Epithelial cell of prostate (primary cell): ENCODE measurements at regions not wholly inside any gene's neighbourhood (a gene's known extent, or its start where the extent isn't known, plus 50 kb on each side); places are given as distances from the start of the nearest gene placed in this dataset.

Experiments used
- DNase-seq: peaks from one replicate; pipeline ENCODE4 v3.0.0-alpha.2; 2011; ENCODE audit warnings: low read depth, low spot score
- H3K27ac ChIP-seq: fragments of 450-650 bp; 2 replicates; pipeline ENCODE4 v1.5.1; 2017; ENCODE audit warnings: mild to moderate bottlenecking

DNA sequence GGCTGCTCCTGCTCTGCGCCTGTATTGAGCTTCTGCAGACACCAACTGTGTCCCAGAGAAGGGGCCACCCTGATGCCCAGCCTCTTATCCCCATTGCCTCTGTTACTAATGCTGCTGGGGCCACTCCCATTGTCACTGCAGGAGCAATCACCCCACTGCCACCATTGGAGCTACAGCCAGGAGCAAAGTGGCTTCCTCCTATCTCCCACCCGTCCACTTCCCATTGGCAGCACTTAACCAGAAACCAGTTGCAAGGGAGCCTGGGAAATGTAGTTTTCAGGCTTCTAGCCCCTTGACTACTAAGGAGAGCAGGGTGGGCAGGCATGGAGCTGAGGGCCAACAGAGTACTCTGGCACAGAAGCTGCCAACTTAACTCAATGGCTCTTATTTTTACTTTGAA, 55.9 kb upstream of the KLF13 start:
- DNase-seq = no peak
- H3K27ac ChIP-seq = no peak overlapping the region

DNA sequence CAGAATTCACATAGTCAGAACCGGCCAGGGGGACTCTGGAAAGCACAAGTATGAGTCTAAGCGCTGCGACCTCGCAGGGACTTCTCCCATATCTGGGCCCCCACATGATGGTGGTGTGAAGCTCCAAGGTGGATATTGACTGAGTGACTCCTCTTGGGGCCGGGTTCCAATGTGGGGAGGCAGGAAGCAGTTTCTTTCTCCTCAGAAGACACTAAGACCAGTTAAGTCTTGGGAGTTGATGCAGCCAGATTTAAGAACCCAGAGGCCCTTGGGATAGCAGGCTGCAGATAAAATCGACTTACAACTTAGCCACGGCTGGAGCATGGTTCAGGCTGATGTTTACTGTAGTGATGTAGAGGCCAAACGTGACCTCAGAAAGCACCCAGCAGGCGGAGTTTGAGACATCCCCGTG, 55.4 kb upstream of the KLF13 start:
- H3K27ac ChIP-seq = no peak overlapping the region

DNA sequence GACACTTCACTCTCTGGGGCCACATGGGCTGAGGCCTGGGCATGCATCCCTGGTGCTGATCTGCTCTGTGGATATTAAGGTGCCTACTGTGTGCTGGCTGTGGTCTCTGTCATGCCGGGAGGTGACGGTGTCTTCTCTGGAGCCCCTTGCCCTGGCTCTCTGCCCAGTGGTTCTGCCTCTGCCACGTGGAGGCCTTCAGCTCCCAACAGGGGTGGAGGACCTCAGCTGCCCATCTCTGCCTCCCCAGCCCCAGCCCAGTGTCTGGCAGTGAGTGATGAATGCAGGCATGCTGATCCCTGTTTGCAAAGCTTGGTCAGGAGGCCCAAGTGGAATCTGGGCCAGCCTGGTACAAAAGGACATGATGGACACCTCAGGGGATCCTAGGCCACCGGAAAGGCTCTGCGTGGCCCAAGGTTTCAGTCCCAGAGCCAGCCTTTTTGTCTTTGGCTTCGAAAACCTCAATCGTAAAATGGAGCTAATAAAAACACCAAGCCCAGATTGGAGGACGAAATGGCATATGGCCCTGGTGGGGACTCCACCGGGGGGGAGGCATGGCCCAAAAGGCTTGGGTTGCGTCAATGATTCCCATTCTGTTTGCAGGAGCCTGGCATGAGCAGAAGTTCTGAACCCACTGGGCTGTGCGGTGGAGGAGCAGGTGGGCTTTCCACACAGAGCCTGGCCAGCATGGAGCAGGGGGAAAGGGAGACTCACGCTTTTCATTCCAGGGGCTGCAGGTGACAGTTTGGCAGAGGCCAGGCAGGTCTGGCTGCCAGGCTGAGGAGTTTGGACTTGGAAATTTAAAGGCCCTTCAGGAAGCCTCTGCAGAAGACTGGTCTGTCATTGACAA, 54.7 kb upstream of the KLF13 start:
- H3K27ac ChIP-seq = no peak overlapping the region
- DNase-seq = no peak

More for the DNA sequence above, 55.4 kb upstream of the KLF13 start:
- DNase-seq = no peak

DNA sequence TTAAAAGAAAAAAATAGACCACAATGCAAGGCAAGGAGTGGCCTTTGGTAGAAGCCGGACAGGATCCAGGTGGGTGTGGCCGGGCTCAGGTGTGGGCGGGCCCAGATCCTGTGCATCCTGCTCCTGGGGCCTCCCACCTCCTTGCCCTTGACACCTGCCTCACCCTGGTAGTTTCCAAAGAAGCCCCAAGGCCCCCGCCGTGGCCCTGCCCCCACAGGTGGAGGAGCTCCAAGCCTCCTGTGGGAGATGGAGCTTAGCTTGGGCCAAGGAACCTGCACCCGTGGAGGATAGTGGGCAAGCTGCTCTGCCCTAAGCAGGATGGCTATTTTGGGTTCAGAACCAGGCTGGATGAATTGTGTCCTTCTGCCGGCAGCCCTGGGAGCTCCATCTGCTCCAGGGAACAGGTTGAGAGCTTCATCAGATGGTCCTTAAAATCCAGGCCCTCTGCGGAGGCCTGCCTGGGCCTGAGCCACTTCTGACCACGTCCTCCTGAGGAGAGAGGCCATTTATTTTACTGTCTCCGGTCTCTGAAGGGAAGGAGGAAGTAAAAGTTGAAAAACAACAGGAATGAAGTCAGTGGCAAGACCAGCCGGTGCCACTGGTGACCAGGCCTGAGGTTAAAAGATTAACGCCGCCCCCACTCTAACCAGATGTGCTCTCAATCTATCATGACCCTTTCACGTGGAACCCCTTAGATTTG, 53.9 kb upstream of the KLF13 start:
- H3K27ac ChIP-seq = no peak overlapping the region
- DNase-seq = no peak

DNA sequence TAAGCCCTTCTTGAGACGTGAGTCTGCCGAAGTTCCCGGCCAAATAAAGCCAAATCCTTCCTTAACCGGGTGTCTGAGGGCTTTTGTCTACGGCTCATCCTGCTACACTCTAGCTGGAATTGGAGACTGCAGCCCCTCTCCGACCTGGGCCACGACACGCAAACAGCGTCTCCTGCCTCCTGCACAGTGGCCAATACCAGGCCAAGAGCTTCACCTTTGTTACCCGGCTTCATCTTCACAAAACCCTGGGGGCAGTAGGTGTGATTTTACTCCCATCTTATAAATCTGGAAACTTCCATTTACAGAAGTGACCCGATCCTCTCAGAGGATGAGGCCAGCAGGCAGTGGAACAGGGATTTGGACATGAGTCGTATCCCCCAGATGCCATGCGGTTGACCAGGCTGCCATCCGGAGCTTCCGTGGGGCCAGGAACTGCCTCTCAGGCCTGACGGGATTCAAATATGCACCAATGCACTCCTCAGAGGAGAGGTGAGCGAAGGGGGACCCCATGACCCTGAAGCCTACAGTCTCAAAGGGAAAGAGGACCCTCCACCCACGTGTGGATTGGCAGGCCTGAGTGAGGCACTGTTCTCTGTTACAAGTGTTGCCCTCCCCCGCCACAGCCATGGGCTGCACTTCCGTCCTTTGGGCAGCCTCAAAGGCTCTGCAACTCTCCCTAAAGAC, 53.2 kb upstream of the KLF13 start:
- no peak overlapping the region for H3K27ac ChIP-seq

DNA sequence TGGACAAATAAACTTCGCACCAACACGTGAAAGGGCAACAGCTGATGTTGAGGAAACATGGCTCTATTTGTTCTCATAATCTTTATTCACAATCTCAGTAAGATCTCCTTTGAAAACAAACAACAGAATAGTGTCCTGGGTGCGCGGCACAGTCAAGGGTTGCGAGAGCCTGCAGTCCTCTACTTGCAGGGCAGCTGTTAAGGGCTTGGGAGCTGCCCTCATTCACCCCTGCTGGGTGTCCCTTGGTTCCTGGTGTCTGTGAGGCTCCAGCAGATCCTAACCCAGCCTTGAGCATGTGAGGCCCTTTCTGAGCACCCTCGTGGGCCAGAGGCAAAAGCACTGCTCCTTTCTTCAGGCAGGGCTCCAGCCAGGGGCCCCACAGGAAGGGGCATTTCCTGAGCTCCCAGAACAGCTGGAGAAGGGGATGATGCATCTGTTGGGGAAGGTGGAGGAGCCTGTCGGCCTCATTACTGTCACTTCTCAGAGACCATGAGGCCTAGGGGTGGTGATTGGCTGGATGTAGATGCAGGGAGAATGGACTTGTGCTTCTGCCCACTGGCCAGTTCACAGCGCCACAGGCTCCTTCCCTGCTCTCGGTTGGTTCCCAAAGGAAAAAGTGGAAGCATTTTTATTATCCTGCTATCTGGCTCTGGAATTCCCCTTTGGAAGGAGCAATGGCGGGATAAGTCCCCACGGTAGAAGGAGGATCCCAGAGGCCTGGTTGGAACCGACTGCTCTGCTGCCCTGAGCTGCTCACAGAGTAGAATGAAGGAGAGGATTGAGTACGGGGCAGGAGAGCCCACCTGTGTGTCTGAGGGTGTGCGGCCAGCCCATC, 51.9 kb upstream of the KLF13 start:
- no peak for DNase-seq
- no peak overlapping the region for H3K27ac ChIP-seq

More for the DNA sequence above, 53.2 kb upstream of the KLF13 start:
- no peak for DNase-seq

DNA sequence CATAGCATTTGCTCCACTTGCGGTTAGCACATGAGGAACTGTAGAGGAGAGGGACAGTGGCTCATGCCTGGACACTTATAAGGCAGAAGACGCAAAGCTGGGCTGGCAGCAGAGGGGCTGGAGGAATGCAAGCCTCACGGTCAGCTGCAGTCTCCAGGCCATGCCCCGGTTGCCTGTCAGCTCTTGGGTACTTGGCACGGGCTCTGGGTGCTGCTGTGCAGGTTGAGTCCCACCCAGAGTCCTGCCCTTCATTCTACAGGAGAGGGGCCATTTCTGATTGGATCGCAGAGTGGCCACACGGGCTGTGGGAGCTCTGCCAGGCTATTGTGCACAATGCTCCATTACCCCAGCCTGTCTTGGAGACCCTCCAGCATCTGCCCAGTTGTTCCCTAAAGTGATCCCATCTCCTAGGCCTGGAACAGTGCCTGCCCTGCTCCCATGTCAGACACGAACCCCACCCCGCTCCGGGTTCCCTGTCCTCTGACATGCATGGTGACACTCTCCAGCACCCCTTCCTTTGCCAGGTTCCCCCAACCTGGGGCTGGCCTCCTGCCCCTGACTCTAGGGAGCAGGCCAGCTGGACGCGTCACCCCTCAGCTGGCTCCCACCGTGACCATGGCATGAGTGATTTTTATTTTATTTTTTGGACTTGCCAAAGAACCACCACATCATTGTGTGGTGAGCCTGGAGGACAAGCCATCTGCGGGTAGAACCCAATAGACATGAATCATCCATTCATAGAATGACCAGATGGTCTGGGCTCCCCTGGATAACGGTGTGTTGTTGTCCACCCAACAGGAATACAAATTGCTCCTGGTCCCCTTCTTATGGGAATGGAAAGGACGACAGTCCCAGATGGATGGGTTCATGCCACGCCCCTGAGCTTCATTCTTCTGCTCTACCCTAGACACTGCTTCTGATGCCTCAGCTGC, 51.0 kb upstream of the KLF13 start:
- H3K27ac ChIP-seq = no peak overlapping the region
- DNase-seq = no peak

DNA sequence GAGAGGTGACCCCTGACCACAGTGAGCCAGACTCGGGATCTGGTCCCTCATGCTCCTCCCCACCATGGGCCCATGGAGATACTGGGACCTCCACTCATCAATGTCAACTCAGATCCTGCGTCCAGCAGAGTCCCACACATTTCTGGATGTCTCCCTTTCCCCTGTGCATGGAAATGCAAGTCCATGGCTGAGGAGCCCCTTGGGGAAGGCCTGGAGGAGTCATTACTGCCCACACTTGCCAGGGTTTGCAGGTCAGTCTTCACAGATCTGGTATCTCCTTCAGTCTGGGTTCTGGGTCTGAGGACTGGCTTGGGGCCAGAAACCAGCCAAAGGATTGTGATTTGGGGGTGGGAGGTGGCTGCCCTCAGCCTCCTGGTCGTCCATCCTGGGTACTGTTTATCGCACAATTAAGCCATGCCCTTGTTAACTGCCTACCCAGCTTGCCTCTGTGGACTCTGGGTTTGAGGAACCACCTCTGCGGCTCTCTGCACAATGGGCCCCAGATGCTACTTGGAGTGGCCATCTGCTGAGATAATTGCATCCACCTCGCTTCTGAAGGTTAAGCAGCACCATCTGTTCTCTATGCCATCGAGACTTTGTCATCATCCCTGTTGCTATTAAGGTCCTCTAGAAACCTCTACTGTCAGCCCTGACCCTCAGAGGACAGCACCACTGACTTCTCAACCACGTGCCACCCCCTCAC, 49.9 kb upstream of the KLF13 start:
- H3K27ac ChIP-seq = no peak overlapping the region
- DNase-seq = no peak
